ENCODE measurements at regions not wholly inside any gene's neighbourhood (a gene's known extent, or its start where the extent isn't known, plus 50 kb on each side); places are given as distances from the start of the nearest gene placed in this dataset.

DNA sequence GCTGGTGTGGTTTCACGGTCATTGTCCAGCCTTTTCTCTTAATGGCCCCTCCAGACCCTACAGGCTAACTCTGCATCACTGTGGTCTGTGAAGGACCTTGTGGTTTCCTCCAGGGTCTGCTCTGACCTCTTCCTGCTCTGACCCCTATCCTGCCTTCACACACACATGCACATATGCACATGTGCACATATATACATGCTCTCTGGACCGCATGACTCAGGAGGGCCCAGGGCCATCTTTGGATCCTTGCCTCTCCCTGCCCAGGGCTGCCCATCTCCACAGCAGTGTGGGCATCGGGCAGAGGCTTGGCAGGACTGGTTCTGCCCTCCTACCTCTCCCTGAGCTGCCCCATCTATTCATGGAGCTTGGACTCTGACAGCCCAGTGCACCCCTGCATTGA, 510.9 kb downstream of the PTPRU start:
- TF ChIP-seq MTF1 (CRISPR knock-in tag; IDR thresholded peaks at IDR 0.05) (no peak), POLR2AphosphoS5 (IDR thresholded peaks at IDR 0.05; ENCODE audit: low read depth, low read length) (no peak), YY1 (IDR thresholded peaks at IDR 0.05; ENCODE audit: insufficient read depth, insufficient replicate concordance, low read depth, low read length) (no peak), CTCF (CRISPR knock-in tag; IDR thresholded peaks at IDR 0.05) (no peak), NFIB (CRISPR knock-in tag; IDR thresholded peaks at IDR 0.05; ENCODE audit: borderline replicate concordance) (no peak), ZNF431 (CRISPR knock-in tag; IDR thresholded peaks at IDR 0.05; ENCODE audit: borderline replicate concordance, low read depth) (no peak), KLF16 (CRISPR knock-in tag; IDR thresholded peaks at IDR 0.05) (no peak)
